Retina (tissue), 1 donor: ENCODE measurements at regions not wholly inside any gene's neighbourhood (a gene's known extent, or its start where the extent isn't known, plus 50 kb on each side); places are given as distances from the start of the nearest gene placed in this dataset.
A peak's percentile ranks its signal among the peaks of the same experiment; 100 is the strongest.

Source experiments
- DNase-seq: peaks from one replicate; pipeline ENCODE4 v3.0.0-alpha.2; 2016

GRCh38 chr9:88077071-88077617, 61.1 kb downstream of the SPATA31C2 start:
- DNase-seq = no peak

GRCh38 chr9:88076286-88077070, 61.8 kb downstream of the SPATA31C2 start:
- peak; percentile 93 for DNase-seq

GRCh38 chr9:88075966-88076285, 62.3 kb downstream of the SPATA31C2 start:
- DNase-seq = no peak

GRCh38 chr9:88075506-88075905, 62.8 kb downstream of the SPATA31C2 start:
- DNase-seq = no peak

- DNase-seq = no peak
These were observed 63.3 kb downstream of the SPATA31C2 start for GRCh38 chr9:88074931-88075330.

- no peak for DNase-seq
These were observed 65.4 kb downstream of the SPATA31C2 start for GRCh38 chr9:88072831-88073375.

- no peak for DNase-seq
These were observed 66.9 kb downstream of the SPATA31C2 start for GRCh38 chr9:88071331-88071730.

- no peak for DNase-seq
These were observed 72.7 kb downstream of the SPATA31C2 start for GRCh38 chr9:88065619-88066018.

GRCh38 chr9:88064554-88064953, 73.7 kb downstream of the SPATA31C2 start:
- no peak for DNase-seq

- DNase-seq = no peak
These were observed 77.5 kb downstream of the SPATA31C2 start for GRCh38 chr9:88060746-88061145.

GRCh38 chr9:88059469-88059868, 78.8 kb downstream of the SPATA31C2 start:
- DNase-seq = no peak

GRCh38 chr9:88056876-88057275, 81.4 kb downstream of the SPATA31C2 start:
- DNase-seq = no peak

- no peak for DNase-seq
These were observed 79.6 kb upstream of the CDK20 start for GRCh38 chr9:88053856-88054501.

GRCh38 chr9:88052321-88052965, 78.1 kb upstream of the CDK20 start:
- peak; percentile 15 for DNase-seq

- DNase-seq = peak; percentile 20
These were observed 76.8 kb upstream of the CDK20 start for GRCh38 chr9:88051138-88051537.

GRCh38 chr9:88049677-88050307, 75.5 kb upstream of the CDK20 start:
- DNase-seq = no peak

GRCh38 chr9:88046542-88046941, 72.2 kb upstream of the CDK20 start:
- DNase-seq = no peak

- DNase-seq = no peak
These were observed 71.4 kb upstream of the CDK20 start for GRCh38 chr9:88045686-88046085.

GRCh38 chr9:88044200-88044599, 69.9 kb upstream of the CDK20 start:
- DNase-seq = no peak

GRCh38 chr9:88043647-88044046, 69.3 kb upstream of the CDK20 start:
- no peak for DNase-seq

- DNase-seq = peak; percentile 20
These were observed 67.1 kb upstream of the CDK20 start for GRCh38 chr9:88041447-88041846.

GRCh38 chr9:88037285-88037845, 63.0 kb upstream of the CDK20 start:
- DNase-seq = no peak

- no peak for DNase-seq
These were observed 60.6 kb upstream of the CDK20 start for GRCh38 chr9:88034964-88035363.
